ENCODE measurements at regions not wholly inside any gene's neighbourhood (a gene's known extent, or its start where the extent isn't known, plus 50 kb on each side); places are given as distances from the start of the nearest gene placed in this dataset.

- no peak overlapping the region for H3K4me2 ChIP-seq (ENCODE audit: low read depth, low read length)
- DNase-seq (no peak), ATAC-seq (ENCODE audit: low read depth) (no peak)
- no peak overlapping the region for H3K9ac ChIP-seq (ENCODE audit: low read depth, low read length)
- H2BK5ac ChIP-seq (ENCODE audit: low read depth, low read length, poor library complexity, severe bottlenecking): no peak overlapping the region
- H3K4me3 ChIP-seq (ENCODE audit: insufficient read depth, low read depth, low read length): no peak overlapping the region
- H3K79me1 ChIP-seq (ENCODE audit: low read depth in 1 of 2, low read length in 2 of 2): no peaks in the 10 kb centered on the region
- dilution Hi-C loops (cut with HindIII; ENCODE audit: low sequenced_read_pairs, unreplicated experiment): no loop called here
- H4K5ac ChIP-seq (ENCODE audit: low read depth, low read length): no peak overlapping the region
- H3K23ac ChIP-seq (ENCODE audit: low read depth, low read length): no peak overlapping the region
- BruUV-seq (replicated peaks): no TSS peak
- no peak overlapping the region for H3K18ac ChIP-seq (ENCODE audit: low read depth, low read length)
- no peak overlapping the region for H4K8ac ChIP-seq (ENCODE audit: low read depth in 2 of 2, low read length in 2 of 2)
- no peaks in the 10 kb centered on the region for H3K36me3 ChIP-seq (ENCODE audit: control insufficient read depth, insufficient read depth, low read length)
- ChIA-PET CTCF (no interaction called here), POLR2A (ENCODE audit: unreplicated experiment) (no interaction called here)
- no peak overlapping the region for H2BK120ac ChIP-seq (ENCODE audit: low read depth, low read length)
- H4K91ac ChIP-seq (ENCODE audit: insufficient read depth, low read depth, low read length): no peak overlapping the region
- H2BK20ac ChIP-seq (ENCODE audit: low read depth, low read length): no peak overlapping the region
- intact Hi-C loops (cut with micrococcal nuclease): no loop called here
- no peak overlapping the region for H3K14ac ChIP-seq (replicated peaks; ENCODE audit: low read depth, low read length)
- H3K4me1 ChIP-seq (ENCODE audit: control insufficient read depth, insufficient read depth, low read length): no peaks in the 10 kb centered on the region
- no peak overlapping the region for H2BK15ac ChIP-seq (ENCODE audit: low read depth, low read length)
- H2AFZ ChIP-seq (replicated peaks; ENCODE audit: low read length, poor library complexity): no peak overlapping the region
- H4K20me1 ChIP-seq (ENCODE audit: insufficient read depth, low read length): no peaks in the 10 kb centered on the region
- H2AK5ac ChIP-seq (ENCODE audit: low read depth, low read length): no peak overlapping the region
- in situ Hi-C loops (cut with MboI; ENCODE audit: low sequenced_read_pairs): no loop called here
- no peaks in the 10 kb centered on the region for H3K27me3 ChIP-seq (ENCODE audit: control insufficient read depth, insufficient read depth, low read length)
- no peak overlapping the region for H3K27ac ChIP-seq (ENCODE audit: insufficient read depth, low read length)
- peaks cover 21% of the 10 kb centered on the region for H3K9me3 ChIP-seq (ENCODE audit: control insufficient read depth, insufficient read depth, low read length)
- no peak overlapping the region for H3K56ac ChIP-seq (ENCODE audit: extremely low read depth, insufficient read depth, low read length)
- no peak overlapping the region for H3K4ac ChIP-seq (ENCODE audit: low read depth, low read length)
- WGBS, 2 experiments (ENCODE audit: extremely low coverage in 2 of 2, insufficient read length in 1 of 2): no CpG with 5 or more reads among the region's 1 CpG
- no peaks in the 10 kb centered on the region for H3K9me1 ChIP-seq (ENCODE audit: insufficient read depth, low read length)
- H2AK9ac ChIP-seq (replicated peaks; ENCODE audit: low read depth, low read length, poor library complexity): no peak overlapping the region
- TF ChIP-seq NFE2L2 (IDR thresholded peaks at IDR 0.05; ENCODE audit: low read depth, low read length): no peak
Measured at GRCh38 chr9:85173967-85174366, 504.4 kb downstream of the NTRK2 start.
